ENCODE measurements at regions not wholly inside any gene's neighbourhood (a gene's known extent, or its start where the extent isn't known, plus 50 kb on each side); places are given as distances from the start of the nearest gene placed in this dataset.
A peak's percentile ranks its signal among the peaks of the same experiment; 100 is the strongest.
"Not testable (repeated sequence)": the region's sequence is repeated elsewhere in the genome, so short reads cannot be mapped to it uniquely, and the experiment has no call there.

GRCh38 chr21:35840949-35841348 is 219.4 kb downstream of the SETD4 start:
- DNase-seq: no peak

GRCh38 chr21:35840197-35840799 is 220.0 kb downstream of the SETD4 start:
- peak; percentile 79 for DNase-seq

- DNase-seq: no peak
Observed at GRCh38 chr21:35838987-35839763, 221.2 kb downstream of the SETD4 start.

- no peak for DNase-seq
Observed at GRCh38 chr21:35838350-35838749, 222.0 kb downstream of the SETD4 start.

GRCh38 chr21:35833991-35834390 is 226.3 kb downstream of the SETD4 start:
- no peak for DNase-seq

- no peak for DNase-seq
Observed at GRCh38 chr21:35833388-35833787, 226.9 kb downstream of the SETD4 start.

GRCh38 chr21:35831230-35831629 is 229.1 kb downstream of the SETD4 start:
- no peak for DNase-seq

- no peak for DNase-seq
Observed at GRCh38 chr21:35829067-35829466, 231.3 kb downstream of the SETD4 start.

GRCh38 chr21:35828161-35828560 is 232.2 kb downstream of the SETD4 start:
- DNase-seq: no peak

- DNase-seq: no peak
Observed at GRCh38 chr21:35827004-35827403, 233.3 kb downstream of the SETD4 start.

GRCh38 chr21:35825370-35826353 is 234.7 kb downstream of the SETD4 start:
- no peak for DNase-seq

GRCh38 chr21:35824136-35824535 is 236.2 kb downstream of the SETD4 start:
- DNase-seq: no peak

GRCh38 chr21:35819134-35819533 is 241.2 kb downstream of the SETD4 start:
- DNase-seq: peak; percentile 78

- peak; percentile 31 for DNase-seq
Observed at GRCh38 chr21:35818597-35818996, 241.7 kb downstream of the SETD4 start.

GRCh38 chr21:35814858-35815619 is 245.3 kb downstream of the SETD4 start:
- no peak for DNase-seq

- DNase-seq: no peak
Observed at GRCh38 chr21:35812679-35813078, 247.6 kb downstream of the SETD4 start.

GRCh38 chr21:35811191-35811806 is 249.0 kb downstream of the SETD4 start:
- DNase-seq: no peak

GRCh38 chr21:35810431-35810970 is 249.8 kb downstream of the SETD4 start:
- DNase-seq: no peak

GRCh38 chr21:35801391-35801790 is 258.9 kb downstream of the SETD4 start:
- peak; percentile 97 for DNase-seq

GRCh38 chr21:35800796-35801385 is 259.4 kb downstream of the SETD4 start:
- DNase-seq: not testable (repeated sequence)

- peak; percentile 80 for DNase-seq
Observed at GRCh38 chr21:35796844-35797243, 263.5 kb downstream of the SETD4 start.
